ENCODE measurements at regions not wholly inside any gene's neighbourhood (a gene's known extent, or its start where the extent isn't known, plus 50 kb on each side); places are given as distances from the start of the nearest gene placed in this dataset.

DNA sequence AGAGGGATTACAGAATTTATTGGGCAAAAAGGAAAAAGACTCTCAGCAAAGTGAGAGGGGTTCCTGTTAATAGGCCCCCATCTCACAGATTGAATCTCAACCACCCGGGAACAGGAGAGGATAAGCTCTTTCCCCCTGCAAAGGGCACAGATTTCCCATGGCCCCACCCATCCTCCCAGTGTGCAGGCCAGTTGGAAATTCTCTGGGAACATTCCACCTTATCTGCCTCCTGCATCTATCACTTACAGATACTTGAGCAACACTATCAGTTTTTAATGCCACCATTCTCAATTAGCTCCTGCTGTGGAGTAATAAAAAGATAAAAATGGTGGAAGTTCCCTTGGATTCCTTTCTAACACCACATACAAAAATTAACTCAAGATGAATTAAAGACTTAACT is 350.0 kb upstream of the BCHE start:
- DNase-seq: no peak

DNA sequence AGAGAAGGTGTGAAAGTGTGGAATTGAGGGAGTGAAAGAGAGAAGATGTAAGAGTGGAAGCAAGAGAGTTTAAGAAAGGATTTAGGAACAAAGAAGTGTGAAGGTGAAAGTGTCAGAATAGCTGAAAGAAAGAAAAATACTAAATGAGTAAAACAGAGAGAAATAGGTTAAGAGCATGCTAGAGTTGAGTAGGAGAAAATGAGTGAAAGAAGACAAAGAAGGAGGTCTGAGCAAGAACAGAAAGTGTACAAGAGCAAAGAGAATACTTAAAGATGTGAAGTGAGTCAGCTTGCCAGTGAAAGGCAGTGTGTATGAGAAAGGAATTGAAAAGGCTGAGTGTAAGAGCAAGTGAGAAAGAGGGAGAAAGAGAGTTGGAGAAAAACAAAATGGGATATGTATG is 348.8 kb upstream of the BCHE start:
- DNase-seq: no peak

DNA sequence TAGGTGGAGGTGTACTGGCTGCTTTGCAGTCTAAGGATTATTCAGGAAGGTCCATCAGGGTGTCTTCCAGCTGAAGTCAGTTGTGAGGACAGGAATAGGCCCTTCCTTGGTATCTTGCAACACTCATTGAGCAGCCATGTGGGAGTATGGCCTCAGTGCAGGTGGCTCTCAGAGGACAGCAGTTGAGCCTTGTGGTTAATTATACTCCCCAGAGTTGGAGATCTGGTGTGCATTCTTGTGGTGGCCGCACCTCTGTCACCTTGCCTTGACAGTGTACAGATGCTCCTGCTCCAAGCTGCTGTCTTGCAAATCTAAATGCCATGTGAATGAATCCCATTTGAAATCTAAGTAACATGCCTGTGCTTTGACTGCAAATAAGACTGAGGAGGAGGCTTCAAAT is 339.9 kb upstream of the BCHE start:
- DNase-seq: no peak

DNA sequence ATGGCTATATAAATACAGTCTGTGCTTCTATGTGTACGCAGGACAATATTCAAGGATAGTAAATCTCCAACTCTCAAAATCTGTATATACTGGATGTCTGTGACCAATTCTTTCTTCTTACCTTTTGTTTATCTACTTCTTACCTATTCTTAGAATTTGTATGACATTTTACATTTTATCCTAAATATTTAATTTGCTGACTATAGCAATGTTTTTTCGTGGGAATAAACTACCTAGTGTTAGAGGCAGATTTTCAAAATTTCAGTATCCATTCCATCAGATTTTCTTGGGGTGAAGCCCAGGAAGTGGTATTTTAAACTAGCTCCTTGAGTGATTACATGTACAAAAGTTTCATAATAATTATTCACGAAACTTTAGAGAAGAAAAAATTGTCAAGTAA is 334.5 kb upstream of the BCHE start:
- DNase-seq: no peak

DNA sequence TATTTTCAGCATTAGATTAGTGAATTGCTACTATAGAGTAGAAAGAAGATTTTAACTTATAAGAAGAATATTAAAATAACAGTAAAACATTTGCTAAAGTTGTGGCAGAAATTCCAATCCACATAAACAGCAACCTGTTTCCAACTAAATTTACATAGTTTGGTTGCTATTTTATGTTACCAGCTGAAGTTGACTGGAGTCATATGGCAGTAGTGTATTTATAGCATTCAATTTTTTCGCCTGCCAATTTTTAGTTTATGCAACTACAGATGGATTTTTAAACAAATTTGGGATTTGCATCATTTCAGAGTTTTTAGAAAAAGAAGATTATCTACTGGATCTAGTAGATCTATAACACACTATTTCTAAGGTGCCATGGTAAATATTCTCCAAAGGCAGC is 332.5 kb upstream of the BCHE start:
- DNase-seq: no peak

DNA sequence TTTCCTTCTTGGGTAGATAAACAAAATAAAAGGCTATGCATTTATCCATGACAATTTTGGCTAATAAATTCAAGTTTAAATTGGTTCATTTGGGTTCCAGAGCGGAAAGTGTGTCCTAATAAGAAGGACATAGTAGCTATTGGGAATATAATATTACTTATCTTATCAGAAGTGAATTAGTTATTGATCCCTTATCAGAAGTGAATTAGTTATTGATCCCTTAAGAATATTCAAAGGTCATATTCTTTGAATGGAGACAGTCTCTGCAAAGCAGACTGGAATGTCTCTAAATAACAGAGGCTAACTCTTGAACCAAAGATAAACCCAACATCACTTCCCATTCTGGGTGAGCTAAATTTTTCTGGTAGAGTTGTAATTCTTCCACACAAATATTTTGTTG is 290.7 kb upstream of the BCHE start:
- DNase-seq: no peak

DNA sequence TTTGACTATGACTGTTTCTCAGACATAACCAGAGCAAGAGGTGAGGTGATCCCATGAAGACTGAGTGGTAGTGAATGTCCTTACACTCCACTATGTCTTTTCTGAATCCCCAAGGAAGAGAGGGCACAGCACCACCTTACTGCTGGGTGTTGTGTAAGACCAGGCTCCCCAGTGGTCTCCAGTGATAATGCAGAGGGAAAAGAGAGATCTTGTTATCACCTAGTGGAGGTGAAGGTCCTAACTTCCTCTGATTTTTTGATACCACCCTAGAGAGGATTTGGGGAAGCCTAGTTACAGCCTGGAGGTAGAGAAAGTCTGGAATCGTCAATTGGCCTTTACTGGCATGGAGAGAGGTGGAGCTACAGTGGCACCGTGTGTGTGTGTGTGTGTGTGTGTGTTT is 288.0 kb upstream of the BCHE start:
- no peak for DNase-seq

DNA sequence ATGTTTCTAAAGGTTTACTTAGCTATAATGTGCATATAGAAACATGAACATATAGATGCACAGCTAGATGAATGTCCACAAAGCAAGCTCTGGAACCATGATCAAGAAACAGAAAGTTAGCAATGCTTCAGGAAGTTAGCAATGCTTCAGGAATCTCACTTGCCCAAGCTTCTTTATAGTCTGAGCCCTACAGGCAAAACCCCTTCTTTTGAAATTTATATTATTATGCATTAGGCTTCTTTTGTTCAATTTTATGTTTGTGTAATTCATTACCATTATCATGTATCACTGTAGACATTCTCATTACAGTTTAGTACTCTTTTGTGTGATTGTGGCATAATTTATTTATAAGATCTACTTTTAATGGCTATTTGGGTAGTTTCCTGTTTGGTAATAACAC is 286.4 kb upstream of the BCHE start:
- no peak for DNase-seq

DNA sequence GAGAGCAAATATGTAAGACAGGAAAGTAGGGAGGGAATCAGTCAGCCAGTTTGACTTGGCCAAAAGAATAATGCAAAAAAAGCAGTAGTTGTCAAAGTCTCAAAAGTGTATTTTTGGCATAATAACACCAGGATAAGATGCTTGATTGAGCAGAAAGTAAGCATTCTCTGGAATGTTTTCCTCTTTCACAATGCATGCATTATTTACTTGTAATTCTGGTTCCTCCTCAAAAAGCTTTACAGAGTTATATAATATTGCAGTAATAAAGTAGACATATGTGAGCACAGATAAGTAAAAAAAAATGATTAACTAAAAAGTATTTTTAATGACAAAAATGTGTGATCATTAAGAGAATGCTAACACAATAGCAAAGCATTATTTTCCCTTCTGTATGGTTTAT is 285.9 kb upstream of the BCHE start:
- DNase-seq: no peak

DNA sequence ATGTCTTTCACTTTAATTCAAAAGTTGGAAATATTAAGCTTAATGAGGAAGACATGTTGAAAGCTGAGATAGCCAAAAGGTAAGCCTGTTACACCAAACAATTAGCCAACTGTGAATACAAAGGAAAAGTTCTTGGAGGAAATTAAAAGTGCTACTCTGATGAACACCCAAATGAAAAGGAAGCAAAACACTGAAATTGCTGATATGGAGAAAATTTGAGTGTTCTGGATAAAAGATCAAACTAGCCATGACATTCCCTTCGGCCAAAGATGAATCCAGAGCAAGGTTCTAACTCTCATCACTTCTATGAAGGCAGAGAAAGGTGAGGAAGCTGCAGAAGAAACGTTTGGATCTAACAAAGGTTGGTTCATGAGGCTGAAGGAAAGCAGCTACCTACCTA is 280.8 kb upstream of the BCHE start:
- DNase-seq: no peak

DNA sequence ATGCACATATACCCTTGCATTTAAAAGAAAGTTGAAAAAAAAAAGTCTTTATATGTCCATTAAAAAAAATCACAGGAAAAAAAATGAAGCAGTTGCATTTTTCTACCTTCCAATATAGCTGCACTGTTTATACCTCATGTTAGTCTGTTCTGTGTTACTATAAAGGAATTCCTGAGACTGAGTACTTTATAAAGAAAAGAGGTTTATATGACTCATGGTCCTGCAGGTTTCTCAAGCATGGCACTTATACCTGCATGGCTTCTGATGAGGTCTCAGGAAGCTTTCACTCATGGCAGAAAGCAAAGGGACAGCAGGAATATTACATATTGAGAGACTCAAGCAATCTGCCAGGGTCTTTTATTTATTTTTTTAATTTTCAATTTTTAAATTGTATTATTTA is 277.2 kb upstream of the BCHE start:
- DNase-seq: no peak

DNA sequence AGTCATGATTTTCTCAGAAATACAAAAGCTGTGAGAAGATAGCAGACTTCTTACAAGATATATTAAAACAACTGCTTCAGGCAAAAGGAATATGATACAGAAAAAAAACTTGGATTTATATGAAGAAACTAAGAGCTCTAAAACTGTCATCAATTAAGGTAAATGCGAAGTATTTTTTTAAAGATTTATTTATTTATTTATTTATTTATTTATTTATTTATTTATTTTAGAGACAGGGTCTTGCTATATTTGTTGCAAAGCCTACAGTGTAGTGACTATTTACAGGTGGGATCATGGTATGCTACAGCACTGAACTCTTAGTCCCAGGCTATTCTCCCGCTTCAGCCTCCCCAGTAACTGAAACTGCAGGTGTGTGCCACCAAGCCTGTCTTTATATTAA is 274.3 kb upstream of the BCHE start:
- DNase-seq: no peak

DNA sequence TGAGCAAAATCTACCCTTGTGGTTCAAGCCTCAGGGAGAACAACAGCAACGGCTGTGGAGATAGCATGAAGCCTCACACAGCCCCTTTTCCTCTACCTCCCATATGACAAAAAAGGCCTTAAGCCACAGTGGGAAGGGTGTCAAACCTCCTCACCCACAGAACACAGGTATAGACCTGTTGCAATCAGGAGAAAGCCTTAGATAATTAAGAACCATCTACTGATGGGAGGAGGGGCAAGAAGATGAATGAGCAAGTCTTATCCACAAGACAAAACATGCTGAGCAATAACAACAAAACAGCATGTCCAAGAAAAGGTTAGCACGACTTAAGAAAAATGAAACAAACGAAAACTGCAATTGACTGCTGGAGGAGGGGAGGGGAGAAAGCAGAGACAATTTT is 272.9 kb upstream of the BCHE start:
- DNase-seq: no peak

DNA sequence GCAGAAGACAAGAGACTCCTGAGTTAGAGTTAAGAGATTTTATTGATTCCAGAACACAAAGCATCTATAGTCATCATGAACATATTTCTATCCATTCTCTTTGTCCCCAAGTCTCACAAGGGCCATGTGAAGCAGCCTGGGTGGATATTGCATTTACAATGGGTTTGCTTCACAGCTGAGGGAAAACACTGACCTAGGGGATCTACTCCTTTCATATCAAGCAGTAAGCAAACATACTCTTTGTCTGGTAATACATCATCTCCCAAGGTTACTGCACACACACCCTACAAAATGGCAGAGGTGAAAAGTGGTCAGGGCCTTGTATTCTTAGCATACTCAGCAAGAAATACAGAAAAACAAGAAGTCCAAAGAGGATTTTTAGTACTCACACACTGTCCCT is 267.7 kb upstream of the BCHE start:
- no peak for DNase-seq

DNA sequence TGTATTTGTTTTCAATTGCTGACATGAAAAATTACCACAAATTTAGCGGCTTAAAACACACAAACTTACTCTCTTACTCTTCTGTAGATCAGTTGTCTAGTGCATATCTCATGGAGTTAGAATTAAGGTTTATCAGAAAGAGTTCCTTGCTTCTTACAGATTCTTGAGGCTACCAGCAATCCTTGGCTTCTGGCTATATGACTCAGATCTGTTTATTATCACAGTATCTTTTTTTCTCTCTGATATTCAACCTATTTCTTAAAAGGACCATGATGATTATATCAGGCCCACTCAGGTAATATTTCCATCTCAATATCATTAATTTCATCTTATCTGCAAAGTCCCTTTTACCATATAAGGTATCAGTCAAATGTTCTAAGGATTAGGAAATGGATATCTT is 263.5 kb upstream of the BCHE start:
- DNase-seq: no peak

DNA sequence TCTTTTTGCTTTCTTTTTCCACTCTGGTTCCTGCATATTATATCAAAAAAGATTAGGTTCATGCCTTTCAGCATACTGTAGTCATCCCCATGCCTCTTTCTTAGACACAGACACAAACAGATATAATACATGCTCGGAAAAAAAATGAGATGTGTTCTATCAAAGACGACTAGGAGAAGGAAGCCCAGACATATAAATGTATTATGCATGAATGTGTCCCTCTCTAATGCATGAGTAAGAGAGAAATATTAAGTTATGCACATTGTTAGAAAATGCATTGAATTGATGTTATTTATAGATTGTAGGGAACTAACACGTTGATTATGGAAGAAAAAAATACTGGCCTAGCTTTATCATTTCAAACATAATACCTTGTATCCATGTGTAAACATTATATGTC is 252.4 kb upstream of the BCHE start:
- no peak for DNase-seq

DNA sequence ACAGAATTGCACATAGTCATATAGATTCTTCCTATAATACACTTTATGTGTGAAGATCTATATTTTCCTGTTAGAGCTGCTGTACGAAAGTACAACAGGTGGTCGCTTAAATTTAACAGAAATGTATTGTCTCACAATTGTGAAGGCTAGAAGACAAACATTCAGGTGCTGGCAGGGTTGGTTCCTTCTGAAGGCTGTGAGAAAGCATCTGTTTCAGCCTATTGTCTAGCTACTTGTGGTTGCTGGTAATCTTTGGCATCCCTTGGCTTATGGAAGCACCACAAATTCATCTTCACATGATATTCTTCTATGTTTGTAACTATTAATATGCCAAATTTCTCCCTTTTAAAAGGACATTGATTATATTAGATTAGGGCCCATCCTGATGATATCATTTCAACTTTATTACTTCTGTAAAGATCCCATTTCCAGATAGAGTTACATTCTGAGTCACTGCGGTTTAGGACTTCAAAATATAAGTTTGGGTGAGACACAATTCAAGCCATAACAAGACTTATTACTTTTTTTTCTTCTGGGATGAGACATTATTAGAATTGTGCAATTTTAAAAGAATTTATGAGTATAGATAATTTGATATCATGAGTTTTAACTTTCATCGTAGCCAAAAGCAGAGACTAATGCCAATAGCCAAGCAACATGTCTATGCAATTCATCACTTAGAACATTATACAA is 248.1 kb upstream of the BCHE start:
- no peak for DNase-seq

DNA sequence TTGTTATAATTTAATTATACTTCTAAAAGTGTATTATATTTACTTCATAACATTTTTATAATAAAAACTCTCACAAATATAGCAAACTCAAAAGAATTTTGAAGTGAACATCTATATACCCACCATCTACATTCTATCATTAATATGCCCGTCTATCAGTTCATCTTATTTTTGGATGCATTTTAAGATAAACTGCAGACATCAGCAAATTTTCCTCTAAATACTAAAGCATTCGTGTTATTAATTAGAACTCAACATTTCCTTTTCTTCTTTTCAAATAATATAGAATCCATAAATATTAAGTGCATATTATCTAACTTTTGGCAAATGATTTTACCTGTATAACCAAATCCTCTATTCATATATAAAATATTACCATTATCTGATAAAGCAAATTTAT is 242.9 kb upstream of the BCHE start:
- DNase-seq: no peak

DNA sequence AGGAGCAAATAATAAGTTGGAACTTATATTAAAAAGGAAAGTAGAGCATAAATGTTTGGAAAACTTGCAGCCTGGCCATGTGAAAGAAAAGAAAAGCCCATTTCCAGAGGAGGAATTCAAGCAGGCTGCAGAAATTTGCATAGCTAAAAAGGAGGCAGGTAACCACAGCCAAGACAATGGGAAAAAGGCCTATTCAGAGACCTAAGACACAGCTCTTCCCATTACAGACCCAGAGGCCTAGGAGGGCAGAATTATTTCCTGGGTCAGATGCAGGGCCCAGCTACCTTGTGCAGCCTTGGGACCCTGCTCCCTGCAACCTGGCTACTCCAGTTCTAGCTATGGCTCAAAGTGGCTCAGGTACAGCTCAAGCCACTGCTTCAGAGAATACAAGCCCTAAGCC is 234.6 kb upstream of the BCHE start:
- no peak for DNase-seq

DNA sequence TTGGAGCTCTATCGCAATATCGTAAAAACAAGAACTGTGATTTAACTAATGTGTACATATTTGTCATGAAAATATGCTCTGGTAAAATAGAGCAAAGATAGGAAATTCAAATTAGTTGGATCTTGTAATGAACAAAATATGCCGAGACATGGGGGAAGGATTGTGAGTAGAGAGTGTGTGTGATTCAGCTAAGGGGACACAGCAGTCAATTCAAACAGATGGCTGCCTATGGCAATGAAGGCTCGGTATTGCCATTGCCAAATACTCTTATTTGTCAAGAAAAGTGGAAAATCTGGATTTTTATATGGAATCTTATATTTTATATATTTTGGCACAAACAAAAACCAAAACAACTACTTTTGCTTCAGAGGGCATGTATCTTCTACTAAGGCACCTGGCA is 227.3 kb upstream of the BCHE start:
- DNase-seq: no peak

DNA sequence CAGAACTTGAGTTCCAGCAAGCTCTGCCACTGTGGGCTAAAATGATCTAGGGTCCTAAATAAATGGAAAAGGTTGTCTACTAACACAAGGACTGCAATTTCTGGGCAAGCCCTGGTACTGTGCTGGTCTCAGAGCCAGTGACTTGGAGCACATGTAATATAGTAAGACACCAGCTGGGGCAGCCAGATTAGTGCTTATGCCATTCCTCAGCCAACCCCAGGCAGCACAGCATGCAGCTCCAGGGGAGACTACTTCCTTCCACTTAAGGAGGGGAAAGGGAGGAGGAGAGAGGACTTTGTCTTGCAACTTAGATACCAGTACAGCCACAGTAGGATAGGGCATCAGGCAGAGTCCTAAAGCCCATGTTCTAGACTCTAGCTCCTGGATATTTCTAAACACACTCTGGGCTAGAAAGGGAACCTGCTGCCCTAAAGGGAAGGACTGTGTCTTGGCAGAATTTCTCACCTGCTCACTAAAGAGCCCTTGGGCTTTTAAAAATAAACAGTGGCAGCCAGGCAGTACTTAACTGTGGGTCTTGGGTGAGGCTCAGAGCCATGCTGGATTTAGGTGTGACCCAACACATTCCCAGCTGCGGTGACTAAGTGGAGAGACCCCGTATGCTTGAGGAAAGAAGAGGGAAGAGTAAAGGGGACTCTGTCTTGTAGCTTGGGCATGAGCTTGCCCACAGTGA is 223.7 kb upstream of the BCHE start:
- DNase-seq: no peak

DNA sequence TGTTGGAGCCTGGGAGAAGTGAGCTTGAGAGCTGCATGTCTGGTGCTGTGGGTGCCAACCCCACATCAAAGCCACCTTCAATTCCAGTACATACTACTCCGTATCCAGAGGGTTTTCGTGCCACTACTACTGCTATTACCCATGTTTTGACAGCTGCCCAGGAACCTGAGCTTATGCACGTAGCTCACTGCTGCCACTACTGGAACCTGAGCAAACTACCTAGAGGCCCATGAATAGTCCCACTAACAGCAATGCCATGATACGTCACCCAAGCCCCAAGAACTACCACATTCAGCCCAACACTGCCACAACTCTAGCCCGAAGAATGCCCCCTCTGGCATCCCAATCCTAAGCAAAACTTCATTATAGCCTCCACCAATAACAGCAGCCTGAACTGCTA is 215.2 kb upstream of the BCHE start:
- DNase-seq: no peak

DNA sequence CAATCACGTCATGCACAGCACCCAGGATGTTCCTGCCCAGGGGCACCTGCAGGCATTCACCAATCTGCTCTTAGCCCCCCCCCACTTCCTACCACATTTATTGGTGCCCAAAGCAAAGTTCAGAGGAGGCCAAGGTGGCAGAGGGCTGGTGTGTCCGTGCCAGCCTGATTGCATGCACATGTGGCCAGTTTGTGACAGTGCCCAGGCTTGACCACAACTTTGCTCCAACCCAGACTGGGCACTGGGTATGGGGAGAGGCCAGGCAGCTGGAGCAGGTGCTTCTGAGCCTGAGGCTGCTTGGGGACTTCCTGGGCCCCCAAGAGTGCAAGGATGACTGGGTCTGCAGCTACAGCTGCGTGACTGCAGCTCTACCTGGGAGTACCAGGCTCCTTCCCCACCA is 192.3 kb upstream of the BCHE start:
- DNase-seq: no peak

DNA sequence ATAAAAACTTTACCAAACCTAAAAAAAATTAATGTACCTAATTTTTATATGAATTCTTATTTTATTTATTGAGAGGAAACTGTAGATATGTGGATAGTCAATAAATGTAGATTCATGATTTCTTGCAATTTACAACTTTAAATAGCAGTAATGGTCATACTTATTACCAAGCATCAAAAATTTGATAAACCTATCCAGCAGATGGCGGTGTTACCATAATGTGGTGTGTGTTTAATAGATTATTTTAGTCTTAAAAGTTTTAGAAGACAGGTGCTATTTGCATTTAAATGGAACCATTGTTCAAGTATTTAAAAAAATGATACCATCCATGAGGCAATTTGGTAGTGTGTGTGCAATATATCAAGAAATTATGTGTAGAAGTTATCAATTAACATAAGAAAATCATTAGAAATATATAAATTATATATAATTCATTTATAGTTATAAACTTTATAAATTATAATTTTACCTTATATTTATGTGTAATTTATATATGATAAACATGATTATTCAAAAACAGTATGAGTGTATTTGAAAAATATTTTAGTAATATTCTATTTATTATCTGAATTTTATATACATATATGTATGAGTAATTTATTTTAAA is 176.0 kb upstream of the BCHE start:
- no peak for DNase-seq

DNA sequence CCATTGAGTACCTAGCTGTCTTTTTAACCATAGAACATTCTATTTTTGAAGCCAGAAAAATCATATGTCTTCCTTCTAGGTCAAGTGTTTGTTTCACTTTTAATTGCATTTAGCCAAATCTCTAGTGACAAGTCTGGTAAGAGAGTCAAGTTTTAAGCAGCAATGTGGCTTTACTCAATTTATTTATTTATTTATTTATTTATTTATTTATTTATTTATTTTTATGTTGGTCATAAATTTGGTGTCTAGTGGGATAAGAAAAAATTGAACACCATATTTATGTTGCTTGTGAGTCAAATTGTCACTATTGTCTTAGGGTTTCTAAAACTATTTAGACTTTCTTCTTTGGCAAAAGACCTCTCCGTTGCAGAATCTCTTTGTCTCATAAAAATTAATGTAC is 174.5 kb upstream of the BCHE start:
- no peak for DNase-seq
